GM18907 (cell line): ENCODE measurements at regions not wholly inside any gene's neighbourhood (a gene's known extent, or its start where the extent isn't known, plus 50 kb on each side); places are given as distances from the start of the nearest gene placed in this dataset.

ENCODE experiments used
- ATAC-seq: cut with Tn5 transposase; IDR thresholded peaks from one replicate; pipeline ENCODE4 v1.9.1; 2021; ENCODE audit warnings: mild to moderate bottlenecking, moderate library complexity; ENCODE audit not compliant: unreplicated experiment

DNA sequence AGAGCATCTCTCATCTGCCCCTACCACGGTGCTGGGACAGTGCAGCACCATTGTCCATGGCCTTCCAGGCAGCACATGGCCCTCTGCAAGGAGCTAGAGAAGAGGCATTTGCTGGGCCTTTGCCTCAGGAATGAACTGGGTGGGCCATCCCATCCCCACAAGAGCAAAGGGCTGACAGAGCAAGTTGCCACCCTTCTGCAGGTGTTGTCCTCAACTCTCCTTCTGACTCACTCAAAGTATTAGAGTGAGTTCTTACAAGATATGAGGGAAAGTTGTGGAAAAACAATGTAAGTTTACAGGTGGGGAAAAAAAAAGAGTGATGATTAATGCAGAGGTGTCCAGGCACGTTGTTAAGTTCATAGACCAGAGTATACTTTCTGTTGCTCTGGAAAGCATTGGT, 261.2 kb downstream of the SKIDA1 start:
- ATAC-seq = no peak

DNA sequence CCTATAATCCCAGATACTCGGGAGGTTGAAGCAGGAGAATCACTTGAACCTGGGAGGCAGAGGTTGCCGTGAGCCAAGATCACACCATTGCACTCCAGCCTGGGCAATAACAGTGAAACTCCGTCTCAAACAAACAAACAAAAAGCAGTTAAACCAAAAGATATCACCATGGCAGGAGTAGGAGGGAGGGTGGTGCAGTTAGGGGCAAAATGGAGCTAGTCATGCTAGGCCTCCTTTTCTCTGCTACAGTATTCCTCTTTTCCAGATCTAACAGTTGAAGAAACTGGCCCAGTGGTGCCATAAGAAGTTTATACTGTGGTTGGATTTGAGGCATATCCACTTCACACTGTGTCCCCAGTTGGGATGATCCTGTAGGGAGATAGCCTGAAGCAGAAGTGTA, 261.6 kb downstream of the SKIDA1 start:
- ATAC-seq = no peak

- no peak for ATAC-seq
These were observed 262.1 kb downstream of the SKIDA1 start for GRCh38 chr10:21263263-21263803.

DNA sequence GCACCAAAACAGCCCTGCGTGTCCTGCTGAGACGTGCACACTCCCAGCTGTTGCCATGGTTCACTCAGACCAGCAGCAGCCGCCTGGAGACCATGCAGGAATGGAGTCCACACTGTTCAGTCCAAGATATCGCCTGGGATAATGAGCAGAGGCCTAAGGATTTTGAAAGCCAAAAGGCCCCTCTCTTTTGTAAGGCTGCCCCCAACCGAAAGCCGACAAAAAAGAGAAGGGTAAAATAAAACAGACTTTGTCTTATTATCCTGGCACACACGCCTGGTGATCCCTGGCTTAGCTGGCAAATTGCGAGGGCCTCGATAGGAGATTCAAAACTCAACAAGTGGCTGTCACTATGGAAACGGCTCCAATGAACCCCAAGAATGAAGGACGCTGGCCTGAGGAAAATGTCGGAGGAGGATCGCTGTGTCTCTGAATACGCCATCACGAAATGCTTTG, 263.6 kb downstream of the SKIDA1 start:
- no peak for ATAC-seq

- no peak for ATAC-seq
These were observed 264.9 kb downstream of the SKIDA1 start for GRCh38 chr10:21260506-21261149.

GRCh38 chr10:21260066-21260465, 265.4 kb downstream of the SKIDA1 start:
- ATAC-seq = no peak

- ATAC-seq = no peak
These were observed 267.6 kb downstream of the SKIDA1 start for GRCh38 chr10:21257919-21258318.

DNA sequence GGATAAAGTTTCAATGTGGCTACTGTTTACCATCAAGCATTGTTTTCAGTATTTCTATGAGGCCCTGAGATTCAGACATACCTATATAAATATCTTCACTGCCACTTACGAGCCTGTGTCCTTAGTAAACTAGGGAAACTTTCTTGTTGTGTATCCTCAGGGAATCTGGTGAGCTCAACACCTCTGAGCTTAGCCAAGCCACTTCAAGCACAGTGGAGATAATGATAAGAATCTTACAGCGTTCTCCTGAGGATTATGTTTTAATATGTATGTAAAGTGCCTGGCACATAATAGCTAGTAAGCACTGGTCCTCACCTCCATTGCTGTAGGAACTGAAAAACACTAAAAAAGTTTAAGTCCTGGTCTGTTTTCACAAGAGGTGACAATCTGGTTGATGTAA, 268.3 kb downstream of the SKIDA1 start:
- ATAC-seq = no peak

GRCh38 chr10:21249435-21249834, 276.0 kb downstream of the SKIDA1 start:
- no peak for ATAC-seq

DNA sequence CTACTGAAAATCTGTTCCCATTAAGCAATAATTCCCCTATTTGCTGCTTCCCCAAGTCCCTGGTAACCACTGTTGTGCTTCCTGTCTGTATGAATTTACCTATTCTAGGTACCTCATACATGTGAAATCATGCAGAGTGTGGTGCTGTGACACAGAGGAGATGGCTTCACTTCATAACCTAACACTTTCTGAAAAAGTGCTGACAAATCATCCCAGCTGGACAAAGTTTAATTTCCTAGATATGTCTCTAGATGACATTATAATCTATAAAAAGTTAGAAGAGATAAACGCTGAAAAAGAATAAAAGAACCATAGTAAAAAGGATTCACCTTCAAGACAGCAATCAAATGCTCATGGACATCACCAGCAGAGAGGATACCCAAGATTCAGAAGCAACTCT, 277.9 kb downstream of the SKIDA1 start:
- no peak for ATAC-seq

DNA sequence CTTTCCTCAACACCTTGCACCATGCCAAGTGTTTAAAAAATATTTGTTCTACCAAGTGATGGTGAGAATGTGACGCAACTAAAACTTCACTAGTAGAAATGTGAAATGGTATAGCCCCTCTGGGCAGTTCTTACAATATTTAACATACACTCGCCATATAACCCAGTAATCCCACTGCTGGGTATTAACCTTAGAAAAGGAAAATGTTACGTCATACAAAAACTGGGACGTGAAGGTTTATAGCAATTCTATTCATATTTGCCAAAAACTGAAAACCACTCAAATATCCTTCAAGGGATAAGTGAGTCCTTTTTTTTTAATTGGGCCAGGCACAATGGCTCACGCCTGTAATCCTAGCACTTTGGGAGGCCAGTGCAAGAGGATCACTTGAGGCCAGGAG, 279.3 kb downstream of the SKIDA1 start:
- no peak for ATAC-seq

- ATAC-seq = no peak
These were observed 281.7 kb downstream of the SKIDA1 start for GRCh38 chr10:21243748-21244257.

DNA sequence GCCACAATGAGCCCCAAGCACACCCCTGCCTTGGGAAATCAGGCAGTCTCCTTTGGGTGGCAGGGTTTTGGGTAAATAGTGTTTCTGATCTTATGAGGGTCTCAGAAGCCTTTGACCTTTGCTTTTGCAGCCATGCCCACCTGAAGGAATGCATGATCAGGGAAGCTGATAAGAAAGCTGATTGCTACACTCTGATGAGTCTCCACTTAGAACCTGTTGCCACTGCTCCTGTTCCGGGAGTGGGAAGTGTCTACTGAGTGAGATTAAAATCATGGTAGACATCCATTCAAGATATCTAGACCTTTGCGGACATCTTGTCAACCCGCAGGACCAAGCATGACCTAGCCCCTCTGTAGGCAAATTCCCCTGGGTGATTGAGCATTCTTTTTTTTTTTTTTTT, 282.6 kb downstream of the SKIDA1 start:
- no peak for ATAC-seq

DNA sequence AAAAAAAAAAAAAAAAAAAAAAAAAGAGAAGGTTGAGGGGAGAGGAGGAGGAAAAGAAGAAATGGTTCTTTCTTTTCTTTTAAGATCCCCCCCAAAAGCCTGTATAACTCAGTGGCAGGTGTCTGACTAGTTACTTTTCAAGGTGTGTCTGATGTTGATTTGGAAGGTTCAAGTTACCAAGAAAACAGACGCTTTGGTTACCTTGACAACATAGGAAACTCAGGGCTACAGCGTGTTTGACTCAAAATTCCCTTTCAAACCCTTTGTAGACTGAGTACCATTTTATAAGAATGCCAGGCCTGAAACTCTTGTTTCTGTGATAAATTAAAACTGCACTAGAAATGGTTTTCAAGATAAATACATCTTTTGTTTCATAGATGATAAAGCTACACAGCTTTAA, 286.8 kb downstream of the SKIDA1 start:
- no peak for ATAC-seq

- ATAC-seq = no peak
These were observed 287.4 kb downstream of the SKIDA1 start for GRCh38 chr10:21238044-21238443.

DNA sequence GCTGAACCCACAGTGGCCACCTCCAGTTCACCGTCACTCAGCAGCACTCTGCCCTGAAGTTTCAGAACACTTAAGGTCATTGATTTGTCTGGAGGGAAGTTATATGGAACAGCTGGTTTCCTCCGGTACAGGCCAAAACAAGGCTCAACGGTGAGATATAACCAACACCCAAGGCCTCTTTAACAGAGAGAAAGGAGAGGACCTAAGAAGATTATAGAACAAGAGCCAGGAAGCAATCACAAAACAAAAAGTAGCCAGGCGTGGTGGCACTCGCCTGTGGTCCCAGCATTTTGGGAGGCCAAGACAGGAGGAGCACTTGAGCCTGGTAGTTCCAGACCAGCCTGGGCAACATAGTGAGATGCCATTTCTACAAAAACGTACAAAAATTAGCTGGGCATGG, 290.7 kb downstream of the SKIDA1 start:
- ATAC-seq = no peak

GRCh38 chr10:21230219-21230618, 295.3 kb downstream of the SKIDA1 start:
- no peak for ATAC-seq

- no peak for ATAC-seq
These were observed 307.6 kb downstream of the SKIDA1 start for GRCh38 chr10:21217748-21218367.

GRCh38 chr10:21217107-21217506, 308.4 kb downstream of the SKIDA1 start:
- no peak for ATAC-seq

DNA sequence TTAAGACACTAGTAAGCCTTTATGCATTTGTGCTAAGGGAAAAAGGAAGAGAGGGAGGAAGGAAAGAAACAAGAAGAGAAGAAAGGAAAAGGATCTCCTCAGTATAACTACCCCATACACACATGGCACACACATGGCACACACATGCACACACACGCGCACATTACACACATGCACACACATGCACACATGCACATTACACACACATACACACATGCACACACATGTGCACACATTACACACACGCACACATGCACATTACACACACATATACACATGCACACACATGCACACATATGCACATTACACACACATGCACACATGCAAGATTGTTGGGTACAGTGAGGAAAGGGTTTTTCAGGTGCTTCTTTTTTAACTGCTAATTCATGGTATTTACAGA, 311.2 kb downstream of the SKIDA1 start:
- ATAC-seq = no peak

DNA sequence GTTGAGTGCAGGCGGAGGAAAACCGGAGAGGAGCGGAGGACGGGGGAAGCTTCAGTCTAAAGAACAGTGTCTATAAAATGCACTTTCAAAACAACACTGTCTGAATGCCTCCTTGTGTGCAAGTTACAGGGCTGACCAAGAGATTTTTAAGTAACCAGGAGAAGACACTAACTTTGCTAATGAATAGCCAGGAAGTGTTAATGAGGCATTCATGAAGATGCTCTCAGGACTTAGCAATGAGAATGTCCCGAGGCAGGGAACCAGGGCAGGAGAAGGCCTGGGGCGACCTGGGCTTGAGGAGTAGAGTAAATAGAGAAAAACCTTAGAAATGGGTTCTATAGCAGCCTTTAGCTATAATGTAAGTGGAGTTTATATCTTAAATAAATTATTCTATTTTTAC, 312.1 kb downstream of the SKIDA1 start:
- ATAC-seq = no peak

DNA sequence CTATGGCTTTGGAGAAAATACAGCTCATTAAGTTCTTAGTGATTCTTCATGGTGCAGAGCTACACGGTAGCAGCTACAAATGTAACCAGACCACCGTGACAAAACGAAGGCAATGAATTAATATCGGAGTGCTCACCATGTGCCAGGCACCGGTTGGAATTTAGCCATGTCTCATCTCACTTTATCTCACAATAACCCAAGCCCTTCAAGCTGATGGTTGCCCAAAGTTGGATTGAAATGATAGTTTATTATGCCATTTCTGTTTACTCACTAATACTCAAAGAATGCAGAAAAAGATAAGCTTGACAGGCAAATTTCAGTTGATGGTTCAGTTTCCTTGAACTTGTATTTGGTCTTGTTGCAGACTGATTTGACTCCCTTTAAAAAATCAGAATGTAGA, 312.6 kb downstream of the SKIDA1 start:
- no peak for ATAC-seq
